ENCODE measurements at regions not wholly inside any gene's neighbourhood (a gene's known extent, or its start where the extent isn't known, plus 50 kb on each side); places are given as distances from the start of the nearest gene placed in this dataset.

GRCh38 chr13:24613755-24614154 is 66.5 kb upstream of the ATP12A start:
- TF ChIP-seq EZH2phosphoT487 (IDR thresholded peaks at IDR 0.05; ENCODE audit: insufficient read depth, low read depth), result no peak
- TF ChIP-seq EZH2 (IDR thresholded peaks at IDR 0.05; ENCODE audit: insufficient read depth, poor library complexity, severe bottlenecking), result no peak

DNA sequence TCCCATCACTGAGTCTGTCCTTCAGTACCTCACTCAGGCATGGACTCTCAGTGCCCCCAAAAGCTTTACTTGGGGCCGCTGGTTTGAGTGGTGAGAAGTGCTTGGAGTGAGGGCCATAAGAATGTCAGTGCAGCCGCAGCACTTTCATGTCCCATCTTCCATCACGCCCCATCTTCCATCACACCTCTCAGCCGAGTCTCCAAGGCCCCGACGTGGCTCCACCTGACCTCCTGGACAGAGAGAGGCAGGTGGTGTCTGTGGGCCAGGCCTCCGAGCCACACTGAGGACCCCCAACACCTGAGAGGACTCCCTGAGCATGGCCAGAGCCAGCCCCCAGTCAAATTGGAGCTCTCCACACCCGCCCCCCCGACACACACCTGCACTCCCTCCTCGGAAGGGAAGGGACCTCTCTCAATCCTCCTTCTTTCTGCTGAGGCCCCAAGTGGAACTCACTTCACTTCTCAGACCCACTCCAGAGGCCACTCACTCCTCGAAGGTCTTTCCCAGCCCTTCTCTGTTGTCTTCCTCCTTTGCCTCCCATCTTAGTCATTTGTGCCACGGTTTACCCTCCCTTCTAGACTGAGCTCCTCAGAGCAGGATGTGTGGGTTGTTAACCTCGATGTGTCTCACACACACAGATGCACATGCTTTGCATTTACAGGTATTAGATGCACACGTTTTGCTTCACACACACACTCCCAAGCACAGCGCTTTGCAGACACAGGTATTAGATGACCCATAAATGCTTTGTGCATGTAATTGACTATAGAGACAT is 65.7 kb upstream of the ATP12A start:
- Histone ChIP-seq H2AFZ (no peak overlapping the region), H3K9me3 (ENCODE audit: low read depth) (no peaks in the 10 kb centered on the region), H4K20me1 (ENCODE audit: insufficient read depth) (no peaks in the 10 kb centered on the region), H3K4me2 (ENCODE audit: unreplicated experiment) (no peak overlapping the region), H3K4me3 (no peak overlapping the region), H3K9me2 (ENCODE audit: insufficient read depth) (no peaks in the 10 kb centered on the region), H3K27me3 (replicated peaks; ENCODE audit: insufficient read depth) (no peaks in the 10 kb centered on the region; the same call in 1 of the 2 replicates), H3K79me2 (ENCODE audit: insufficient read depth) (no peaks in the 10 kb centered on the region), H3F3A (ENCODE audit: insufficient read depth) (no peaks in the 10 kb centered on the region), H3K36me3 (ENCODE audit: low read depth) (no peaks in the 10 kb centered on the region), H3K4me1 (ENCODE audit: insufficient read depth) (no peaks in the 10 kb centered on the region), H3K9ac (no peak overlapping the region), H3K27ac (no peak overlapping the region)
- TF ChIP-seq EZH2phosphoT487 (IDR thresholded peaks at IDR 0.05; ENCODE audit: insufficient read depth, low read depth), result no peak
- no peak for TF ChIP-seq EZH2 (IDR thresholded peaks at IDR 0.05; ENCODE audit: insufficient read depth, poor library complexity, severe bottlenecking)
- WGBS, 2 experiments (ENCODE audit: low coverage in 1 of 2, low lambda C conversion rate in 2 of 2, missing lambda C conversion rate in 2 of 2), result 73 to 75% methylated on average over 11 to 15 of the region's 15 CpGs
- DNase-seq, result no peak
- in situ Hi-C loops (cut with MboI), result no loop called here

More at GRCh38 chr13:24613755-24614154, 66.5 kb upstream of the ATP12A start:
- Histone ChIP-seq H3K27me3 (replicated peaks; ENCODE audit: insufficient read depth) (no peaks in the 10 kb centered on the region; the same call in 1 of the 2 replicates), H3K4me2 (ENCODE audit: unreplicated experiment) (no peak overlapping the region), H3K9me2 (ENCODE audit: insufficient read depth) (no peaks in the 10 kb centered on the region), H3K79me2 (ENCODE audit: insufficient read depth) (no peaks in the 10 kb centered on the region), H3K9ac (no peak overlapping the region), H3K27ac (no peak overlapping the region), H3F3A (ENCODE audit: insufficient read depth) (no peaks in the 10 kb centered on the region), H4K20me1 (ENCODE audit: insufficient read depth) (no peaks in the 10 kb centered on the region), H2AFZ (no peak overlapping the region), H3K36me3 (ENCODE audit: low read depth) (no peaks in the 10 kb centered on the region), H3K9me3 (ENCODE audit: low read depth) (no peaks in the 10 kb centered on the region), H3K4me3 (no peak overlapping the region), H3K4me1 (ENCODE audit: insufficient read depth) (no peaks in the 10 kb centered on the region)
- WGBS, 2 experiments (ENCODE audit: low coverage in 1 of 2, low lambda C conversion rate in 2 of 2, missing lambda C conversion rate in 2 of 2), result 60 to 66% methylated on average over 10 to 11 of the region's 11 CpGs
- DNase-seq, result no peak
- in situ Hi-C loops (cut with MboI), result no loop called here

- Histone ChIP-seq H3K9me3 (ENCODE audit: low read depth) (no peaks in the 10 kb centered on the region), H3K9ac (no peak overlapping the region), H3K9me2 (ENCODE audit: insufficient read depth) (no peaks in the 10 kb centered on the region), H3K4me1 (ENCODE audit: insufficient read depth) (no peaks in the 10 kb centered on the region), H2AFZ (no peak overlapping the region), H4K20me1 (ENCODE audit: insufficient read depth) (no peaks in the 10 kb centered on the region), H3K4me3 (no peak overlapping the region), H3K36me3 (ENCODE audit: low read depth) (no peaks in the 10 kb centered on the region), H3K4me2 (ENCODE audit: unreplicated experiment) (no peak overlapping the region), H3K27ac (no peak overlapping the region), H3K79me2 (ENCODE audit: insufficient read depth) (no peaks in the 10 kb centered on the region), H3F3A (ENCODE audit: insufficient read depth) (no peaks in the 10 kb centered on the region), H3K27me3 (replicated peaks; ENCODE audit: insufficient read depth) (no peaks in the 10 kb centered on the region; the same call in 1 of the 2 replicates)
- no peak for TF ChIP-seq EZH2phosphoT487 (IDR thresholded peaks at IDR 0.05; ENCODE audit: insufficient read depth, low read depth)
- TF ChIP-seq EZH2 (IDR thresholded peaks at IDR 0.05; ENCODE audit: insufficient read depth, poor library complexity, severe bottlenecking), result no peak
- in situ Hi-C loops (cut with MboI), result no loop called here
- no peak for DNase-seq
- WGBS, 2 experiments (ENCODE audit: low coverage in 1 of 2, low lambda C conversion rate in 2 of 2, missing lambda C conversion rate in 2 of 2), result 77 to 79% methylated on average over 9 of the region's 9 CpGs
Measured at GRCh38 chr13:24615114-24615513, 65.1 kb upstream of the ATP12A start.

DNA sequence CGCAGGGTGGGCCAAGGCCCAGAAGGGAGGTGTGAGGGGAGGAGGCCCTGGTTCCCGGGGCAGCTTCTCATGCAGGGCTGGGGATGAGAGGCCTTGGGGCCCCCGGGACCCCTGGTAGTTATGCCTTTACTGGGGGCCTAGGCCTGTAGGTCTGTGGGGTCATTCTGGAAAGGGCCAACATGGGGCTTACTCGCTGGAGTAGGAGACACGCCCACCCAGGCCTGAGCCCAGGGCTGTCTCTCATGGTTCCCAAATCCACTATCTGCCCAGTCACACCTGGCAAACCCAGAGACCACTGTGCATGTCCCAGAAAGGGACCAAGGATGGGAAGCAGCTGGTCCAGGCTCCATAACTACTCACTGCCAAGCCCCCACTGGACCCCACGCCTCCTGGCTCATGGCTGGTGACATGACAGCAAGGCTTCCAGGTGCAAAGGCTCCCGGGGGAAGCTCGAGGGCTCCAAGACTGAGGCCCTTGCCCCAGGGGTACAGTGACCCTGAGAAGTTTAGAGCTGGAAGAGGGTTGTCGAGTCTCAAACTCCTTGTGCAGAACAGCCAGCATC is 64.2 kb upstream of the ATP12A start:
- no peak for DNase-seq
- WGBS, 2 experiments (ENCODE audit: low coverage in 1 of 2, low lambda C conversion rate in 2 of 2, missing lambda C conversion rate in 2 of 2), result 69 to 74% methylated on average over 9 of the region's 9 CpGs

More for the DNA sequence above, 64.2 kb upstream of the ATP12A start:
- H3K79me2 ChIP-seq (ENCODE audit: insufficient read depth), result no peaks in the 10 kb centered on the region
- H4K20me1 ChIP-seq (ENCODE audit: insufficient read depth), result no peaks in the 10 kb centered on the region
- no peaks in the 10 kb centered on the region for H3K9me3 ChIP-seq (ENCODE audit: low read depth)
- H3K4me1 ChIP-seq (ENCODE audit: insufficient read depth), result no peaks in the 10 kb centered on the region
- H3K4me3 ChIP-seq, result no peak overlapping the region
- no peak overlapping the region for H2AFZ ChIP-seq
- H3K9ac ChIP-seq, result no peak overlapping the region
- no peaks in the 10 kb centered on the region for H3K9me2 ChIP-seq (ENCODE audit: insufficient read depth)
- no peaks in the 10 kb centered on the region; the same call in 1 of the 2 replicates for H3K27me3 ChIP-seq (replicated peaks; ENCODE audit: insufficient read depth)
- no peak overlapping the region for H3K27ac ChIP-seq
- no peak overlapping the region for H3K4me2 ChIP-seq (ENCODE audit: unreplicated experiment)
- in situ Hi-C loops (cut with MboI), result no loop called here
- TF ChIP-seq EZH2phosphoT487 (IDR thresholded peaks at IDR 0.05; ENCODE audit: insufficient read depth, low read depth) (no peak), EZH2 (IDR thresholded peaks at IDR 0.05; ENCODE audit: insufficient read depth, poor library complexity, severe bottlenecking) (no peak)
- H3K36me3 ChIP-seq (ENCODE audit: low read depth), result no peaks in the 10 kb centered on the region
- H3F3A ChIP-seq (ENCODE audit: insufficient read depth), result no peaks in the 10 kb centered on the region

Data from GM23248 (cell line).